Lung (tissue), 11 donors: ENCODE measurements at regions not wholly inside any gene's neighbourhood (a gene's known extent, or its start where the extent isn't known, plus 50 kb on each side); places are given as distances from the start of the nearest gene placed in this dataset.

Experiments
- ATAC-seq: fragments of 200-7000 bp; cut with Tn5 transposase; one replicate; pipeline ENCODE4 v1.9.1; 2020; ENCODE audit warnings: moderate number of reproducible peaks; ENCODE audit not compliant: insufficient read depth, low FRiP score
- DNase-seq, 3 donors: peaks; one replicate each; pipeline ENCODE4 v3.0.0-alpha.2; 2013 to 2017
- H3K27ac ChIP-seq, 2 donors: one replicate each; pipeline ENCODE4 v1.5.1; 2013; ENCODE audit warnings: mild to moderate bottlenecking in 2 of 2, moderate library complexity in 2 of 2, control low read depth in 1 of 2, inconsistent platforms in 1 of 2, low read depth in 1 of 2, low read length in 1 of 2
- H3K27me3 ChIP-seq, 3 donors: one replicate each; pipeline ENCODE4 v1.5.1; 2013; ENCODE audit warnings: low read length in 2 of 3; ENCODE audit not compliant: control insufficient read depth in 3 of 3, insufficient read depth in 3 of 3
- H3K36me3 ChIP-seq, 4 donors: one replicate each; pipeline ENCODE4 v1.5.1; 2013; ENCODE audit warnings: low read length in 4 of 4, mild to moderate bottlenecking in 1 of 4, moderate library complexity in 1 of 4; ENCODE audit not compliant: control insufficient read depth in 4 of 4, insufficient read depth in 4 of 4
- H3K4me1 ChIP-seq, 5 donors: one replicate each; pipeline ENCODE4 v1.5.1; 2013; ENCODE audit warnings: low read length in 5 of 5, mild to moderate bottlenecking in 2 of 5, moderate library complexity in 1 of 5; ENCODE audit not compliant: control insufficient read depth in 5 of 5, insufficient read depth in 5 of 5
- H3K4me3 ChIP-seq: one replicate; pipeline ENCODE4 v1.5.1; 2013; ENCODE audit warnings: mild to moderate bottlenecking, control low read depth, moderate library complexity
- H3K9ac ChIP-seq, 2 donors: one replicate each; pipeline ENCODE4 v1.5.1; 2013; ENCODE audit warnings: low read length in 2 of 2, control low read depth in 1 of 2; ENCODE audit not compliant: insufficient read depth in 1 of 2
- H3K9me3 ChIP-seq, 4 donors: one replicate each; pipeline ENCODE4 v1.5.1; 2013; ENCODE audit warnings: low read length in 3 of 4, mild to moderate bottlenecking in 1 of 4, moderate library complexity in 1 of 4; ENCODE audit not compliant: control insufficient read depth in 4 of 4, insufficient read depth in 3 of 4
- WGBS, 2 donors: extraction: QIAGEN DNeasy Blood & Tissue Kit; methylation state at CpG; one replicate each; pipeline ENCODE4 v1.1.7; 2013; 5-methylcytosine and 5-hydroxymethylcytosine counted together
- TF ChIP-seq, protein P1 (sequence below): IDR thresholded peaks from 2 replicates; pipeline ENCODE4 v1.5.1; 2012; ENCODE audit warnings: mild to moderate bottlenecking; ENCODE audit errors: control extremely low read depth, extremely low read depth
- donor health status: control.
- donor health status: control.
- donor health status: Bipolar disorder and iron deficiency.
- donor health status: healthy.
- donor health status: DM: yes; HTN: yes; CAD: no.

- no peak for ATAC-seq
- 53% methylated on average over 2 of the region's 2 CpGs for WGBS, 2 donors
Observed at GRCh38 chr5:135669416-135669815, 90.6 kb upstream of the CXCL14 start.

DNA sequence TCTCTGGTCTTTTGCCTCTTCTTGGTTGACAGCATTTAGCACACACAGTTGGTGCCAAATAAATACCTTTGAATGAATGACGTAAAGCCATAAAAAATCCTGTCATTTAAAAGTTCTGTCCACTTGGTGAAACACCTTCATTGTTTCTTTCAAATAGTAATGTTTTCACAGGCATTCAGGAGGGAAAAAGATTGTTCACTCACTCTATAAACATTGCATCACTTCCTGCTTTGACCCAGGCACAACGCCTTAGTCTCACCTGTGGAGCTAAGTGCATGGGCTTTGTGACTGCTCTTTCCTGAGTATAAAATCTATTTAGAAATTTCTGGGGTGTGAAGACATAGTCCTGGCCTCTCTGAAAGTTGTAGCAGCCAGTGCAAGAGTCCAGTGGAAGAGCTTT, 88.9 kb upstream of the CXCL14 start:
- H3K4me3 ChIP-seq: no peak overlapping the region
- no peak overlapping the region for H3K27ac ChIP-seq
- H3K4me1 ChIP-seq: peaks cover 0 to 13% (median 2%) of the 10 kb centered on the region in 5 donors
- no peak overlapping the region for H3K9ac ChIP-seq
- WGBS, 2 donors: 45 to 48% methylated on average over 2 of the region's 2 CpGs
- TF ChIP-seq, protein P1, sequence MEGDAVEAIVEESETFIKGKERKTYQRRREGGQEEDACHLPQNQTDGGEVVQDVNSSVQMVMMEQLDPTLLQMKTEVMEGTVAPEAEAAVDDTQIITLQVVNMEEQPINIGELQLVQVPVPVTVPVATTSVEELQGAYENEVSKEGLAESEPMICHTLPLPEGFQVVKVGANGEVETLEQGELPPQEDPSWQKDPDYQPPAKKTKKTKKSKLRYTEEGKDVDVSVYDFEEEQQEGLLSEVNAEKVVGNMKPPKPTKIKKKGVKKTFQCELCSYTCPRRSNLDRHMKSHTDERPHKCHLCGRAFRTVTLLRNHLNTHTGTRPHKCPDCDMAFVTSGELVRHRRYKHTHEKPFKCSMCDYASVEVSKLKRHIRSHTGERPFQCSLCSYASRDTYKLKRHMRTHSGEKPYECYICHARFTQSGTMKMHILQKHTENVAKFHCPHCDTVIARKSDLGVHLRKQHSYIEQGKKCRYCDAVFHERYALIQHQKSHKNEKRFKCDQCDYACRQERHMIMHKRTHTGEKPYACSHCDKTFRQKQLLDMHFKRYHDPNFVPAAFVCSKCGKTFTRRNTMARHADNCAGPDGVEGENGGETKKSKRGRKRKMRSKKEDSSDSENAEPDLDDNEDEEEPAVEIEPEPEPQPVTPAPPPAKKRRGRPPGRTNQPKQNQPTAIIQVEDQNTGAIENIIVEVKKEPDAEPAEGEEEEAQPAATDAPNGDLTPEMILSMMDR: no peak
- no peaks in the 10 kb centered on the region for H3K9me3 ChIP-seq
- no peak for ATAC-seq
- DNase-seq: no peak
- H3K36me3 ChIP-seq: no peaks in the 10 kb centered on the region
- H3K27me3 ChIP-seq: no peaks in the 10 kb centered on the region

More at GRCh38 chr5:135669416-135669815, 90.6 kb upstream of the CXCL14 start:
- H3K9ac ChIP-seq: no peak overlapping the region
- no peak overlapping the region for H3K27ac ChIP-seq
- no peak overlapping the region for H3K4me3 ChIP-seq
- DNase-seq: no peak
- H3K4me1 ChIP-seq: peaks cover 0 to 12% (median 2%) of the 10 kb centered on the region in 5 donors
- TF ChIP-seq, protein P1: no peak
- H3K27me3 ChIP-seq: no peaks in the 10 kb centered on the region
- H3K9me3 ChIP-seq: peaks cover 0 to under 1% (median 0%) of the 10 kb centered on the region in 4 donors
- H3K36me3 ChIP-seq: no peaks in the 10 kb centered on the region

GRCh38 chr5:135667204-135667603, 88.4 kb upstream of the CXCL14 start:
- H3K27ac ChIP-seq: no peak overlapping the region
- H3K4me1 ChIP-seq: peaks cover 0 to 18% (median 2%) of the 10 kb centered on the region in 5 donors
- TF ChIP-seq, protein P1: no peak
- DNase-seq: no peak
- no peak overlapping the region for H3K9ac ChIP-seq
- 81 to 89% methylated on average over 3 of the region's 3 CpGs for WGBS, 2 donors
- ATAC-seq: no peak
- H3K36me3 ChIP-seq: no peaks in the 10 kb centered on the region
- H3K4me3 ChIP-seq: no peak overlapping the region
- H3K9me3 ChIP-seq: no peaks in the 10 kb centered on the region
- no peaks in the 10 kb centered on the region for H3K27me3 ChIP-seq

DNA sequence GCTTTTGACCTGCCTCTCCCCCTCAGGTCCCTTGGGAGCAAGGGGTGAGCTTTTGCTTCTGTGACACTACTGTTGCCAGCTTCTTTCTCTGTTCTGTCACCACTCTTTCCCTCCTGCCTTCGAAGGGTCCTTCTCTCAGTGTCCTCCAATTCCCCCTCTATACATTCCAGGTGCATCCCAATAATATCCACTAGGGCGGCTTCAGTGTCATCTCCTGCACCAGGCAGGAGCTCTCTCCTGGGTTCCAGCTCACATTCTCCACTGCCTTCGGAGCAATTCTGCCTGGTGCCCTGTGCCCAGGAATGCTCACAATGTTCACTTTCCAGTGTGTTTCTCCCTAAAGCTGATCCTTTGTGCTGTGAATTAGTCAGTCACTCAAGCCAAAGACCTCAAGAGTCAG, 83.9 kb upstream of the CXCL14 start:
- Histone ChIP-seq H3K36me3 (no peaks in the 10 kb centered on the region), H3K4me3 (no peak overlapping the region), H3K9ac (no peak overlapping the region), H3K4me1 (peaks cover 0 to 26% (median 14%) of the 10 kb centered on the region in 5 donors), H3K9me3 (peaks cover 0 to 7% (median 0%) of the 10 kb centered on the region in 4 donors), H3K27ac (no peak overlapping the region), H3K27me3 (no peaks in the 10 kb centered on the region)
- ATAC-seq (no peak), DNase-seq (no peak)
- 87 to 93% methylated on average over 3 of the region's 3 CpGs for WGBS, 2 donors
- TF ChIP-seq, protein P1: no peak
